ENCODE measurements at regions not wholly inside any gene's neighbourhood (a gene's known extent, or its start where the extent isn't known, plus 50 kb on each side); places are given as distances from the start of the nearest gene placed in this dataset.

DNA sequence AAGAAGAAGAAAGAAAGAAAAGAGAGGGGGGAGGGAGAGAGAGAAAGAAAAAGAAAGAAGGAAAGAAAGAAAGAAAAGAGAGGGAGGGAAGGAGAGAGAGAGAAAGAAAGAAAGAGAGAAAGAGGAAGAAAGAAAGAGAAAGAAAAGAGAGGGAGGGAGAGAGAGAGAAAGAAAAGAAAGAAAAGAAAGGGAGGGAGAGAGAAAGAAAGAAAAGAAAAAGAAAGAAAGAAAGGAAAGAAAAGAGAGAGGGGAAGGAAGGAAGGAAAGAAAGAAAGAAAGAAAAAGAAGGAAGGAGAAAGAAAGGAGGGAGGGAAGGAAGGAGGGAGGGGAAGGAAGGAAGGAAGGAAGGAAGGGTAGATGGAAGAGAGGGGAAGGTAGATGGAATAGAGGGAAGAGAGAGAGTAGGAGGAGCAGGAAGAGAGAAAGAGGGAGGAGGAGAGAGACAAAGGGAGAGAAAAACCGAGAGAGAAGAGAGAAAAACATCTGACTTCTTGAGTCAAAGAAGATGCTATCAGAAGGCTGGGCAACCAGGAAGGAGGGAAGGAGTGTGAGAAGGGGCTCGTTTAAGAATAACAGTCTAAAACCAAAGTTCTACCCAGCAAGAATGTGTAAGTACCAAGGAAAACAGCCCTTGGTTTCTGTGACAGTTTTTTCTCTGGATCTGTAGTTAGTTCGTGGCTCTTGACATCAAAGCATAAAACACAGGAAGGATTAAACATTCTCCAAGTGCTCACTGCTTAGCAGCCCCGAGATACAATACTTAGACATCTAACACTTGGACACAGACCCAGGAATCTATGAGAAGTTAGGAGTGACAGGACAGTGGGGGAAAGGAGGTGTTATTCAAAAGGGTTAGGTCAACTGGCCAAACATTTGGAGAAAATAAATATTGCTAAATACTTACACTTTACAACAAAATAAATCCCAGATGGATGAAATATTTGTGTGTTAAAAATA is 131.9 kb upstream of the STMND1 start:
- TF ChIP-seq POLR2A (IDR thresholded peaks at IDR 0.05): no peak
- TF ChIP-seq, protein P1, sequence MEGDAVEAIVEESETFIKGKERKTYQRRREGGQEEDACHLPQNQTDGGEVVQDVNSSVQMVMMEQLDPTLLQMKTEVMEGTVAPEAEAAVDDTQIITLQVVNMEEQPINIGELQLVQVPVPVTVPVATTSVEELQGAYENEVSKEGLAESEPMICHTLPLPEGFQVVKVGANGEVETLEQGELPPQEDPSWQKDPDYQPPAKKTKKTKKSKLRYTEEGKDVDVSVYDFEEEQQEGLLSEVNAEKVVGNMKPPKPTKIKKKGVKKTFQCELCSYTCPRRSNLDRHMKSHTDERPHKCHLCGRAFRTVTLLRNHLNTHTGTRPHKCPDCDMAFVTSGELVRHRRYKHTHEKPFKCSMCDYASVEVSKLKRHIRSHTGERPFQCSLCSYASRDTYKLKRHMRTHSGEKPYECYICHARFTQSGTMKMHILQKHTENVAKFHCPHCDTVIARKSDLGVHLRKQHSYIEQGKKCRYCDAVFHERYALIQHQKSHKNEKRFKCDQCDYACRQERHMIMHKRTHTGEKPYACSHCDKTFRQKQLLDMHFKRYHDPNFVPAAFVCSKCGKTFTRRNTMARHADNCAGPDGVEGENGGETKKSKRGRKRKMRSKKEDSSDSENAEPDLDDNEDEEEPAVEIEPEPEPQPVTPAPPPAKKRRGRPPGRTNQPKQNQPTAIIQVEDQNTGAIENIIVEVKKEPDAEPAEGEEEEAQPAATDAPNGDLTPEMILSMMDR (IDR thresholded peaks at IDR 0.05): no peak
- Histone ChIP-seq H3K9me3 (replicated peaks in 1 of 3) (no peaks in the 10 kb centered on the region), H3K4me1 (replicated peaks in 1 of 2) (peaks cover under 1 to 7% of the 10 kb centered on the region in 2 donors), H3K4me3 (no peak overlapping the region), H3K36me3 (replicated peaks in 1 of 2) (no peaks in the 10 kb centered on the region), H3K27me3 (no peaks in the 10 kb centered on the region), H3K27ac (no peak overlapping the region)
- no peak for DNase-seq
- 32 to 41% (median 34%) methylated on average over 4 of the region's 4 CpGs for WGBS, 4 donors
- intact Hi-C loops (cut with DNase I): loop anchor here in 1 of 2 donors (10.0 kb wide), 1 partner anchor 195 kb away; no protein-coding TSS in a partner anchor

DNA sequence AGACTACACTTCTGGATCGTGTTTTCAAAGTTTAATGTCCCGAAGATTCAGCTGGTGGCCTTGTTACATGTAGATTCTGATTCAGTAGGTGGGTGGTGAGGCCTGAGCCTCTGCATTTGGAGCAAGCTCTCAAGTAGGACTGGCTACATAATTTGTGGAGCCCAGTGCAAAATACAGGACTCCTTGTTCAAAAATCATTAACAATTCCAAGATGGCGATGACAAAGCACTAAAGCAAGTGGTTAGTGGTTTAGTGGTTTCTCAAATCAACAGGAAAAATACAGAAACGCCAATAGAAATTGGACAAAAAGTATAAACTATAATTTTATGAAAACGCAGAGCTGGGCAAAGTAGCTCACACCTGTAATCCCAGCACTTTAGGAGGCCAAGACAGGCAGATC is 133.7 kb upstream of the STMND1 start:
- no peak overlapping the region for H3K4me3 ChIP-seq
- TF ChIP-seq, protein P1 (IDR thresholded peaks at IDR 0.05): no peak
- TF ChIP-seq POLR2A (IDR thresholded peaks at IDR 0.05): no peak
- H3K27me3 ChIP-seq: no peaks in the 10 kb centered on the region
- DNase-seq: no peak
- H3K36me3 ChIP-seq (replicated peaks in 1 of 2): no peaks in the 10 kb centered on the region
- intact Hi-C loops (cut with DNase I): loop anchor here in 1 of 2 donors (10.0 kb wide), 1 partner anchor 193 kb away; no protein-coding TSS in a partner anchor
- peaks cover 5 to 10% of the 10 kb centered on the region in 2 donors for H3K4me1 ChIP-seq (replicated peaks in 1 of 2)
- no peaks in the 10 kb centered on the region for H3K9me3 ChIP-seq (replicated peaks in 1 of 3)
- no peak overlapping the region for H3K27ac ChIP-seq
- 83 to 88% (median 87%) methylated on average over 5 of the region's 5 CpGs for WGBS, 4 donors

DNA sequence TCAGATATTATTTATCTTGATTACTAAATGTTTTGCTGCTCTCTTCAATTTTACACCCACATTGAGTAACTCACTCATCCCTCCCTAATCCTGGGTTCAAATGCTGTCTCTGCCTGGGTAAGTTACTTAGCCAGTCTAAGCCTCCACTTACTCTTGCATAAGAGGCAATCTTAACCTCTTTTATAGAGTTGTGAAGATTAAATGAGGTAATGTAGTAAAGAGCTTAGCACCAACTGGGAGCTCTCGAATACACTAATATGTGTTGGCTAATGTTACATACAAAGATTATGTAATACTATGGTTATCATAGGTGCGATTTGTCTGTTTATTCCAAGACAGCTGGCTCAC is 134.4 kb upstream of the STMND1 start:
- intact Hi-C loops (cut with DNase I): loop anchor here in 1 of 2 donors (10.0 kb wide), 1 partner anchor 193 kb away; no protein-coding TSS in a partner anchor
- Histone ChIP-seq H3K27me3 (no peaks in the 10 kb centered on the region), H3K36me3 (replicated peaks in 1 of 2) (no peaks in the 10 kb centered on the region), H3K27ac (no peak overlapping the region), H3K4me3 (no peak overlapping the region), H3K4me1 (replicated peaks in 1 of 2) (peaks cover 5 to 10% of the 10 kb centered on the region in 2 donors), H3K9me3 (replicated peaks in 1 of 3) (no peaks in the 10 kb centered on the region)
- no peak for TF ChIP-seq POLR2A (IDR thresholded peaks at IDR 0.05)
- TF ChIP-seq, protein P1 (IDR thresholded peaks at IDR 0.05): no peak
- no peak for DNase-seq
- 81 to 87% (median 85%) methylated on average over 2 of the region's 2 CpGs for WGBS, 4 donors

DNA sequence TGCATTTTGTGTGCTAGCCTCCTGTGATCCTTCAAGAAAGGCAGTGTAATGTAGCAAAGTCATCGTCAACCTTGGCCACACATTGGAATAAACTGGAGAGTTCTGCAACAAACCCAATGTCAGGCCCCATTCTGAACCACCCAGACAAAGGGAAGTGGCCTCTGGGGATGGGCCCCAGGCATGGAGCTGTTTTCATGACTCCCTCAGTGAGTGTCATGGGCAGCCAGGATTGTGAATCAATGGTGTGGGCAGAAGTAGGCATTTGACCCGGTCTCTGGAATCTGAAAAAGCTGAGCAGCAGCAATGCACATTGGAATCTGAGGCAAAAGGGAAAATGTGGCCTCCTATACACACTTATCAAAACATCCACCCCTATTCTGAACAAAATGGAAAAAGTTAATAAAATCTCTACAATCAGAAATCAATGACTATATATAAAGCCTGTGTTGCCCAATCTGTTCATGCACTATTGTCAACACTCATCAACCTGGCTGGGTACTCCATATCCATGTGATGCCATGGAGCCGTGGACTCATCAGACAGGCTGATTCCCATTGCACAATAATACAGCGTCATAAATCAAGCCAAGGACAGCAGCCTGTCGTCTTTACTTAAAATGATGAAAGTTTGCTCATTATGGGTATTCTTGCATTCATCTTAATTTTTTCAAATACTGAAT is 134.9 kb upstream of the STMND1 start:
- Histone ChIP-seq H3K36me3 (replicated peaks in 1 of 2) (no peaks in the 10 kb centered on the region), H3K4me3 (no peak overlapping the region), H3K27ac (no peak overlapping the region), H3K4me1 (replicated peaks in 1 of 2) (peaks cover 5 to 10% of the 10 kb centered on the region in 2 donors), H3K9me3 (replicated peaks in 1 of 3) (no peaks in the 10 kb centered on the region), H3K27me3 (no peaks in the 10 kb centered on the region)
- DNase-seq: peak; percentile 38 to 82 (median 67)
- intact Hi-C loops (cut with DNase I): loop anchor here in 1 of 2 donors (10.0 kb wide), 1 partner anchor 192 kb away; no protein-coding TSS in a partner anchor
- 56 to 68% (median 61%) methylated on average over 5 of the region's 5 CpGs for WGBS, 4 donors
- TF ChIP-seq, protein P1 (IDR thresholded peaks at IDR 0.05): no peak
- TF ChIP-seq POLR2A (IDR thresholded peaks at IDR 0.05): no peak

Data from adrenal gland (tissue), 9 donors.